T-helper 17 cell (primary cell): ENCODE measurements at regions not wholly inside any gene's neighbourhood (a gene's known extent, or its start where the extent isn't known, plus 50 kb on each side); places are given as distances from the start of the nearest gene placed in this dataset.

ENCODE experiments used
- ATAC-seq: fragments of 150-1000 bp; cut with Tn5 transposase; 2 replicates; pipeline ENCODE4 v1.10.0; 2021; ENCODE audit warnings: mild to moderate bottlenecking, moderate library complexity
- DNase-seq, 3 donors: peaks; one replicate each; pipeline versions ENCODE4 v3.0.0 to v3.0.0-alpha.2; 2020 to 2021
- H3K9me3 ChIP-seq: one replicate; pipeline ENCODE4 v1.7.0; 2013; ENCODE audit warnings: low read length, mild to moderate bottlenecking; ENCODE audit not compliant: control insufficient read depth, poor library complexity, severe bottlenecking
- H3K27ac Mint-ChIP-seq: one replicate; pipeline ENCODE4 v1.8.0; 2022; ENCODE audit warnings: mild to moderate bottlenecking, moderate library complexity, mixed read lengths
- H3K27me3 Mint-ChIP-seq: one replicate; pipeline ENCODE4 v1.8.0; 2022; ENCODE audit warnings: mixed read lengths
- H3K36me3 Mint-ChIP-seq: one replicate; pipeline ENCODE4 v1.8.0; 2022; ENCODE audit warnings: low read depth, mixed read lengths
- H3K4me1 Mint-ChIP-seq: one replicate; pipeline ENCODE4 v1.8.0; 2022; ENCODE audit warnings: mild to moderate bottlenecking, mixed read lengths
- H3K4me3 Mint-ChIP-seq: one replicate; pipeline ENCODE4 v1.8.0; 2022; ENCODE audit warnings: mild to moderate bottlenecking, moderate library complexity, mixed read lengths

DNA sequence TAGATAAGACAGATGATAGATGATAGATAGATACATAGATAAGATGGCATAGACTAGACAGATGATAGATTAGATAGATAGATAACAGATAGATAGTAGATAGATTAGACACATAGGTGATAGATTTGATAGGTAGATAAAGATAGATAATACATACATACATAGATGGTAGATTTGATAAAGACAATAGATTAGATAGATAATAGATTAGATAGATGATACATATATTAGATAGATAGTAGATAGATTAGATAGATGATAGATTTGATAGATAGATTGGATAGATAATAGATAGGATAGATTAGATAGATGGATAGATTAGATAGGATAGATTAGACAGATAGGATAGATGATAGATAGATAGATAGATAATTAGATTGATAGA is 327.6 kb downstream of the BRD1 start:
- H3K9me3 ChIP-seq: no peaks in the 10 kb centered on the region
- no peak for DNase-seq
- H3K36me3 Mint-ChIP-seq: no peaks in the 10 kb centered on the region
- no peak overlapping the region for H3K4me3 Mint-ChIP-seq
- H3K4me1 Mint-ChIP-seq: peaks cover 2% of the 10 kb centered on the region
- H3K27ac Mint-ChIP-seq: no peak overlapping the region
- ATAC-seq: no peak
- H3K27me3 Mint-ChIP-seq: no peaks in the 10 kb centered on the region

DNA sequence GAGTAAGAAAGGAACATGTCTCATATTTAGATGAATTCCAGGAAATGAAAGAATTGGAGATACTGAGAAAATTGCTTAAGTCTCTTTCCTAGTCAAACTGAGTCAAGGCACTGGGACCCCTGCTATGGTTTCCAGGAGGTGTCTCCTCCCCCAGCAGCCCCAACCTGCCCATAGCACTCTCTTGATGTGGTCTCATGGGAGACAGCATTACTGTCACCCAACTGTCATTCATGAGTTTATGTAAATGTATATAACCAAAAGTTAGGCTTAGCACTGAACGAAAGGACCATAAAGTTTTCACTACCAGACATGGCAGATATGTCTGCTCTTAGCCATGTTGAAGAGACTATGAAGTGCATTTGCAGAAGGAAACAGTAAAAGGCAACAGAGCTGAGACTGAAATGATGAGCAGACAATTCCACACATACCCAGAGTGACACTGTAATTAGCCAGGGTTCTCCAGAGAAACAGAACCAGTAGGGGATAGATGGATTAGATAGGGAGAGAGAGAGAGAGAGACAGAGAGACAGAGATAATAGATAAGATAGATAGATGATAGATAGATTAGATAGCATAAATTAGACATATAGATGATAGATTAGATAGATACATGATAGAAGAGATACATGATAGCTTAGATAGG is 328.1 kb downstream of the BRD1 start:
- H3K9me3 ChIP-seq: no peaks in the 10 kb centered on the region
- Mint-ChIP-seq H3K36me3 (no peaks in the 10 kb centered on the region), H3K4me1 (peaks cover 4% of the 10 kb centered on the region), H3K27me3 (no peaks in the 10 kb centered on the region), H3K4me3 (no peak overlapping the region), H3K27ac (no peak overlapping the region)
- ATAC-seq (no peak), DNase-seq (no peak)

DNA sequence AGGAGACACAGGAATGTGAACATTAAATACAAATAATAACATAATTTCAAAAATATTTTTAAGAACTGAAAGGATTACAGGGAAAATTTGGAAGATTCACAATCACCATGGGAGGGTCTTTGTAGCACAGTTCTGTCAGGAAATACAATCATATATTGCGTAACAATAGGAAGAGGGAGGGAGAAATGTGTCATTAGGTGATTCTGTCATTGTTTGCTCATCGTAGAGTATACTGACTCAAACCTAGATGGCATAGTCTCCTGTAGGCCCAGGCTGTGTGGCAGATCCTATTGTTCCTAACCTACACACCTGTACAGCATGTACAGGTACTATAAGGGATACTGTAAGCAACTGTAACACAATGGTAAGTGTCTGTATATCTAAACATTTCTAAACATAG is 330.4 kb downstream of the BRD1 start:
- ATAC-seq: no peak
- no peak overlapping the region for H3K4me3 Mint-ChIP-seq
- no peaks in the 10 kb centered on the region for H3K36me3 Mint-ChIP-seq
- H3K4me1 Mint-ChIP-seq: peaks cover 4% of the 10 kb centered on the region
- H3K27me3 Mint-ChIP-seq: no peaks in the 10 kb centered on the region
- DNase-seq: no peak
- H3K27ac Mint-ChIP-seq: no peak overlapping the region
- no peaks in the 10 kb centered on the region for H3K9me3 ChIP-seq

DNA sequence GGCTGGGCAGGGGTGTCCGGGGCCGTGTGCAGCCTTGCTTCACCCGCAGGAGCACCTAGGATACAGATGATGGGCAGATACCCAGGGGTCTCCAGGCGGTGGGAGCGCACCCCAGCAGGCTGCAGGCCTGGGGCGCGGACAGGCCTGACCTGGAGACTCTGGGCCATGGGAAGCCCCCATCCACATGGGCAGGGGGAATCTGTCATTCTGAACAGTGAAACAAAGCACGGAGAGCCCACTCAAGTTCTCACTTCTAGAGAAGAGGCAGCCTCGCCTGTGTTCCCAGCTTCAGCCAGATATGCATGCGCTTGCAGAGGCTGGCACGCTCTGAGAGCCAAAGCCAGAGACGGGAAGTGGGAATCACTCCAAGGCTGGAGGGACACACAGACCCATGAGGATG is 333.1 kb downstream of the BRD1 start:
- no peak overlapping the region for H3K27ac Mint-ChIP-seq
- H3K36me3 Mint-ChIP-seq: no peaks in the 10 kb centered on the region
- H3K9me3 ChIP-seq: no peaks in the 10 kb centered on the region
- ATAC-seq (no peak), DNase-seq (no peak)
- H3K4me3 Mint-ChIP-seq: no peak overlapping the region
- H3K27me3 Mint-ChIP-seq: no peaks in the 10 kb centered on the region
- H3K4me1 Mint-ChIP-seq: peaks cover 4% of the 10 kb centered on the region

DNA sequence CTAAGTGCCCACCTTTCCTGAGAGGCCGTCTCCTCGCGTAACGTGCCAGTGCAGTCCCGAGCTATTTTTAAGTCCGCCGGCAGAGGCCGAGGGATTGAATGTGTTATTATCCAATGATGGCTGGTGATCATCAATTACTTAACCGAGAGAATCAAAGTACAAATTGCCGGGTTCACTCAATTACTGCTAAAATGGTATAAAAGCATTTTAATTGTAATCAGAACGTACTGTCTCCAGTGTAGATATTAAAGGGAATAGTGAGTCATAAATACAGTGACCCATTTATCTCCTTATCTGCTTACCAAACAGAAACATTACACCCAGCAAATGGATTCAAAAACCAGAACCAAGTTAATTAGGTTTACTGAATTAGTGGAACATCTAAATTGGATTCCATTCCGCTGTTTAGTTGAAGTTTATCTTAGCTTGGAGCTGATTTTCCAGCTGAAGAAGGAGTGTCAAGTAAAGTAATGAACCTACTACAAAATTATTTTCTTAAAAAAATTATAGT is 334.9 kb downstream of the BRD1 start:
- H3K4me1 Mint-ChIP-seq: peaks cover 4% of the 10 kb centered on the region
- DNase-seq (no peak), ATAC-seq (no peak)
- no peaks in the 10 kb centered on the region for H3K27me3 Mint-ChIP-seq
- no peak overlapping the region for H3K27ac Mint-ChIP-seq
- no peaks in the 10 kb centered on the region for H3K9me3 ChIP-seq
- H3K4me3 Mint-ChIP-seq: no peak overlapping the region
- H3K36me3 Mint-ChIP-seq: no peaks in the 10 kb centered on the region

DNA sequence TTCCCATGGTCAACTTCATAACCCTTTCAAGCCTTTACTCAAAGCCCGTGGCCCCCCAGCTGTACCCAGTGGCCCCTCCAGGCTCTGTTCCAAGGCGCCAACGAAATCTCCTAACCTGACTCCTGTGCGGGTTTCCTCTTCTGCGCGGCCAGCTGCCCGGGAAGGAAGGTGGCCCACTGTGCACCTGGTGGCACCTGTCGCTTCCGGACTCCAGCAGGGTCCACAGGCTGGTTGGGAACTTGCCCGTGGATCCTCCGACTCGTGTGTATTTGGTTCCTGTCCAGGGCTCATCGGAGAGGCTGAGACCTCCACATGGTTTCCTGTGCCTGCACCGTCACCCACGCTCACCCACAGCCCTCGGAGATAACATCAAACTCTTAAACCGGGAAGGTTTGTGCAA is 335.4 kb downstream of the BRD1 start:
- Mint-ChIP-seq H3K4me3 (no peak overlapping the region), H3K27me3 (no peaks in the 10 kb centered on the region), H3K4me1 (peaks cover 4% of the 10 kb centered on the region), H3K36me3 (no peaks in the 10 kb centered on the region), H3K27ac (no peak overlapping the region)
- no peaks in the 10 kb centered on the region for H3K9me3 ChIP-seq
- no peak for ATAC-seq
- DNase-seq: no peak

DNA sequence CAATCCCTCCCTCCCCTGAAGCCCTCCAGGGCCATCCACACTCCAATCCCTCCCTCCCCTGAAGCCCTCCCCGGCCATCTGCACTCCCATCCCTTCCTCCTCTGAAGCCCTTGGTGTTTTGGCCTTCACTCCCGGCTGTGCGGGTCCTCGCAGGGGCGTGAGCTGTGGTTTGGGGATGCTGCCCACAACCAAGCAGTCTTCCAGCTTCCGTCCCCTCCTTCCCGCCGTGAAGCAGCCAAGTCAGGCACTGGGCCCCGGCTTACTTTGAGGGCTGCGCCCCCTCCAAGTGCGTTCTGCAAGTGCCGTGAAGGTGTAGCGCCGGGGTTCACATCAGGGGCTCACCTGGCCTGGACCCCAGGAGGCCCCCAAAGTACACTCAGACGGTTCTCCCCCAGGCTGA is 335.9 kb downstream of the BRD1 start:
- Mint-ChIP-seq H3K4me3 (no peak overlapping the region), H3K4me1 (peaks cover 4% of the 10 kb centered on the region), H3K36me3 (no peaks in the 10 kb centered on the region), H3K27ac (no peak overlapping the region), H3K27me3 (no peaks in the 10 kb centered on the region)
- H3K9me3 ChIP-seq: no peaks in the 10 kb centered on the region
- DNase-seq: no peak
- no peak for ATAC-seq

DNA sequence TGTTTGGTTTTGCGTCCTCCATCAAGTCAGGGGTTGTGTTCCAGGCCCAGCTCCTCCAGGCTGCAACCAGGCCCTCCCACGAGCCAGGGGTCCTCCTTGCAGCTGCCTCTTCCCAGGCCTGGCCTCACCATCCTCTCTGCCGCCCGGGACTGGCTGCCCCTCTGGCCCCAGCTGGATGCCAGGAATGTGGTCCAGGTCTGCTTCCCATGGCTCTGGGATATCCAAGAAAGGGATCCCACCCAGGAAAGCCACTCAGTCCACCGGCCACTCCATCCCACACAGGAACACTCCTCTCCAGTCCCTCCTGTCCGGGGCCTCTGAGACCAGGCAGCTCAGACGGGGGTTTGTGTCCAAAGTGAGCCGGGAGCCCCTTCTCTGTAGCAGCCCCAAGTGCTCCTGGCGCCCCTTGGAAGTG is 336.4 kb downstream of the BRD1 start:
- peaks cover 4% of the 10 kb centered on the region for H3K4me1 Mint-ChIP-seq
- no peak for ATAC-seq
- DNase-seq: no peak
- H3K27me3 Mint-ChIP-seq: no peaks in the 10 kb centered on the region
- H3K27ac Mint-ChIP-seq: no peak overlapping the region
- no peak overlapping the region for H3K4me3 Mint-ChIP-seq
- no peaks in the 10 kb centered on the region for H3K36me3 Mint-ChIP-seq
- H3K9me3 ChIP-seq: no peaks in the 10 kb centered on the region

DNA sequence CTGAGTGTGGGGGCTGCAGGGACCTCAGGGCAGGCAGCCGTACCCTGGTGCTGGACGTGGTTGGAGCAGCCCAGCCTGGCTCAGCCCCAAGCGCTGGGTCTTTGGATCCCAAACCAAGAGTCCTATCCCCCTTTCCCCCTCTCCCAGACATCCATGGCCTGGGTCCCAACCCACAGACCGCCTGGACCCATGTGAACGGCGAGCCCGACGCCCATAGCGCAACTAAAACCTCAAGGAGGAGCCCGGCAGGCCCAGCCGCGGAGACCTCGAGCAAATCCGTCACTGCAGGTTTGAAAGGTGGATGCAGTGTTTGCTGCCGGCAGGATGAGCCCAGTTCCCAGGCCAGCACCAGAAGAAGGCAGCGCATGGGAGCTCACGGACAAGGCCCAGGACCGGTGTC is 337.0 kb downstream of the BRD1 start:
- ATAC-seq: no peak
- no peak for DNase-seq
- no peak overlapping the region for H3K4me3 Mint-ChIP-seq
- no peaks in the 10 kb centered on the region for H3K36me3 Mint-ChIP-seq
- no peak overlapping the region for H3K27ac Mint-ChIP-seq
- H3K9me3 ChIP-seq: no peaks in the 10 kb centered on the region
- H3K4me1 Mint-ChIP-seq: peaks cover 4% of the 10 kb centered on the region
- no peaks in the 10 kb centered on the region for H3K27me3 Mint-ChIP-seq

DNA sequence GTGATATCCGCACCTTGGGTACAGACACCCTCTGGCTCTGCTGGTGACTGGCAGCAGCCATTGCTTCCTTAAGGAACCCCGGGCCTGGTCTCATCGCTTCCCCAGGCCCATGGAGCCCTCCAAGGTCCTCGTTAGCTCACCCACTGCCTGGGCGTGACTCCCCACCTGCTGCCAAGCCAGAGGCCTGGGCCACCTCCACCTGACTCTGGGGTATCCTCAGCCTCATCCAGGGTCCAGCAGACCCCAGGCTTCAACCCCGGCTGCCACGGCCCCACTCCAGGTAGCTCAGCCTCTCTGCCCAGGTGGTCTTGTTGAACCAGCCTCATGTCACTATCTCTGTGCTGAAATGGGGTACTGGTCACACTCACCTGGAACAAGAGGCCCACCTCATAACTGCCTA is 337.9 kb downstream of the BRD1 start:
- H3K27ac Mint-ChIP-seq: no peak overlapping the region

DNA sequence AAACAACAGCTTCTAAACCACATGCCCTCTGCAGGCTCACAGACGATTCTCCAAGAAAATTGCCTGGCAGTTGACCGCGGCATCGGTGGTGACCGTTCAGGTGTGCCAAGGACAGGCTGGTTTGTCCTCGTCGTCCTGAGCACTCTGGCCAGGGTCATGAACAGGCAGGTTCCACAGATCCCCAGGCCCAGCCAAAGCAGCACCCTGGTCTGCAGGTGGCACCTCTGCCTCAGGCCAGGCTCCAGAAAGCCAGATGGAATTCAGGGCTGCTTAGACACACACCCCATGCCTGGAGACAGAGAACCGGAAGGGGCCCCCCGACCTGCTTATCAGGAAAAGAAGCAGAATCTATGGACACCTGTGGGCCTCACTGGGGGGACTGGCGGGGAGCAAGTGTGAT is 338.7 kb downstream of the BRD1 start:
- H3K27me3 Mint-ChIP-seq: no peaks in the 10 kb centered on the region
- H3K36me3 Mint-ChIP-seq: no peaks in the 10 kb centered on the region
- no peak overlapping the region for H3K27ac Mint-ChIP-seq
- DNase-seq (no peak), ATAC-seq (no peak)
- no peaks in the 10 kb centered on the region for H3K9me3 ChIP-seq
- H3K4me1 Mint-ChIP-seq: peaks cover 4% of the 10 kb centered on the region
- H3K4me3 Mint-ChIP-seq: no peak overlapping the region

More for the DNA sequence above, 337.9 kb downstream of the BRD1 start:
- H3K4me3 Mint-ChIP-seq: no peak overlapping the region
- H3K36me3 Mint-ChIP-seq: no peaks in the 10 kb centered on the region
- H3K27me3 Mint-ChIP-seq: no peaks in the 10 kb centered on the region
- H3K4me1 Mint-ChIP-seq: no peaks in the 10 kb centered on the region
- no peak for DNase-seq
- no peak for ATAC-seq
- H3K9me3 ChIP-seq: no peaks in the 10 kb centered on the region

DNA sequence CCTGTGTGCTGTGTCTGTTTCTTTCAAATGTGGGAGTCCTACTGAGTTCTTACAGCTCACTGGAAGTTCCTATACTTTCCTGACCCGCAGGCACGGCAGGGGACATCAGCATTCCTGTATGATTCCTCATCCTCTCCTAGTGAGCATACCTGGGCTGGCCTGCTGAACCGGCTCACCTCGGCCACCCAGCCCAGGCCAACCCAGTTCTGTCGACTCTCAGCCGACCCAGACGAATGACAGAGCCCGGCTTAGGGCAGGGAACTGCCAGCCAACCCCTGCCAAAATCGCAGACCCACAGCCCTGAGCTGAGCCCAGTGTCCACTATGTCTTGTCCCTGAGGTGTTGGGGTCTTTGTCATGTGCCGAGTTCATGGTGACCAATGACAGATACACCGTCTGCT is 339.7 kb downstream of the BRD1 start:
- ATAC-seq: no peak
- no peak overlapping the region for H3K27ac Mint-ChIP-seq
- H3K9me3 ChIP-seq: no peaks in the 10 kb centered on the region
- no peak for DNase-seq
- no peaks in the 10 kb centered on the region for H3K27me3 Mint-ChIP-seq
- H3K36me3 Mint-ChIP-seq: no peaks in the 10 kb centered on the region
- H3K4me1 Mint-ChIP-seq: peaks cover 4% of the 10 kb centered on the region
- H3K4me3 Mint-ChIP-seq: no peak overlapping the region

DNA sequence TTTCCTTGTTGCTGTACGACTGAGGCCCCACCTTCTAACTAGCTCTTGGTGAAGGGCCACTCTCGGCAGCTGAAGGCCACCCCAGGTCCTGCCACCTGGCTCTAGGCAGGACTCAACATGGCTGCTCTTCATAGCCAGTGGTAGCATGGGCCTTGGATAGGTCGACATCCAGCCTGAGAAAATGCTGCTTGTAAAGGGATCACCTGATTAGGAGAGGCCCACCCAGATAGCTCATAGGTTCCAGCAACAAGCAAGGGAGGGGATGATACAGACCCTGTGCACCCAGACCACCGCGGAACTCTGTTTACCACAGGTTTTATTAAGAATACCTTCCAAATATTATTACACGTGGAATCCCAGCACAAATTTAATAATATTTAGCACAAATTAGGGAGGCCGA is 341.4 kb downstream of the BRD1 start:
- Mint-ChIP-seq H3K27ac (no peak overlapping the region), H3K4me3 (no peak overlapping the region), H3K27me3 (no peaks in the 10 kb centered on the region), H3K4me1 (peaks cover 4% of the 10 kb centered on the region), H3K36me3 (no peaks in the 10 kb centered on the region)
- DNase-seq: no peak
- no peaks in the 10 kb centered on the region for H3K9me3 ChIP-seq
- ATAC-seq: no peak

DNA sequence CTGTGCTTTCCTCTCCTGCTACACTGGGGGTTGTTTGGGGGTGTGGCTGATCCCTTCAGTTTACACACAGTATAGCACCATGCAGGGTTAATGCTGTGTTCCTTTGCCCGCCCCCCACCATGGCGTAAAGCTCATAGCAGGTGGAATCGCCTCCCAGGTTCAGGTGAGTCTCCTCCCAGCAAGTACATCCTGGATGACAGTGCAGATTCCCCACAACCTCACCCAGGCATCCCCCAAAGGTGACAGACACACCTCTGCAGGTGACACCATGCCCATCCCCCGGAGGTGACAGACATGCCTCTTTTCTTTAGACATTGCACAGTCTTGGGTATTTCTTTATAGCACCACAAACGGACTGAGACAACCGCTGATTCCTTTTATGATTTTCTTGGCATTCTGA is 343.7 kb downstream of the BRD1 start:
- no peak overlapping the region for H3K4me3 Mint-ChIP-seq
- peaks cover 4% of the 10 kb centered on the region for H3K4me1 Mint-ChIP-seq
- H3K27ac Mint-ChIP-seq: no peak overlapping the region
- DNase-seq (no peak), ATAC-seq (no peak)
- no peaks in the 10 kb centered on the region for H3K36me3 Mint-ChIP-seq
- H3K9me3 ChIP-seq: no peaks in the 10 kb centered on the region
- no peaks in the 10 kb centered on the region for H3K27me3 Mint-ChIP-seq
